ENCODE measurements at regions not wholly inside any gene's neighbourhood (a gene's known extent, or its start where the extent isn't known, plus 50 kb on each side); places are given as distances from the start of the nearest gene placed in this dataset.

DNA sequence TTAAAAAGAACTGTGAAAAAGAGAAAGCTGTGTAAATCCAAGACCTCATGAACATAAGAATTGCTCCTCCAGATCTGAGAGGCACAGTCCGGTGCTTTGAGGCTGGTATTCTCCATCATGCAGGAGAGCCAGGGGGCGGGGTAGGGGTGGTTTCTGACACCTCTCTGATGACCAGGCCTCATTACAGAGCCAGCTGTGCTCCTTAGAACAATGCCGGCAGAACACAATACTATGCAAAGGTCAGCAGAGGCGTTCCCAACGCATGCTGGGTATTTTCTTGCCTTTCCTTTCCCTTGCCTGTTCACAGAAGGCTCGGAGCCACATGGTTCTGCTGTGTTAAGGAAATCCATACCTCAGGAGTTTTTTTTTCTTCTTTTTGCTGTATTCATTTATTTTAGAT, 91.2 kb upstream of the SOD3 start:
- TF ChIP-seq, protein P1, sequence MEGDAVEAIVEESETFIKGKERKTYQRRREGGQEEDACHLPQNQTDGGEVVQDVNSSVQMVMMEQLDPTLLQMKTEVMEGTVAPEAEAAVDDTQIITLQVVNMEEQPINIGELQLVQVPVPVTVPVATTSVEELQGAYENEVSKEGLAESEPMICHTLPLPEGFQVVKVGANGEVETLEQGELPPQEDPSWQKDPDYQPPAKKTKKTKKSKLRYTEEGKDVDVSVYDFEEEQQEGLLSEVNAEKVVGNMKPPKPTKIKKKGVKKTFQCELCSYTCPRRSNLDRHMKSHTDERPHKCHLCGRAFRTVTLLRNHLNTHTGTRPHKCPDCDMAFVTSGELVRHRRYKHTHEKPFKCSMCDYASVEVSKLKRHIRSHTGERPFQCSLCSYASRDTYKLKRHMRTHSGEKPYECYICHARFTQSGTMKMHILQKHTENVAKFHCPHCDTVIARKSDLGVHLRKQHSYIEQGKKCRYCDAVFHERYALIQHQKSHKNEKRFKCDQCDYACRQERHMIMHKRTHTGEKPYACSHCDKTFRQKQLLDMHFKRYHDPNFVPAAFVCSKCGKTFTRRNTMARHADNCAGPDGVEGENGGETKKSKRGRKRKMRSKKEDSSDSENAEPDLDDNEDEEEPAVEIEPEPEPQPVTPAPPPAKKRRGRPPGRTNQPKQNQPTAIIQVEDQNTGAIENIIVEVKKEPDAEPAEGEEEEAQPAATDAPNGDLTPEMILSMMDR (conservative IDR thresholded peaks at IDR 0.05; ENCODE audit: low read depth, low read length), result no peak
- TF ChIP-seq POLR2A (IDR thresholded peaks at IDR 0.05; ENCODE audit: low read depth, low read length) (no peak), RAD21 (IDR thresholded peaks at IDR 0.05; ENCODE audit: low read length) (no peak), CEBPB (IDR thresholded peaks at IDR 0.05; ENCODE audit: low read depth, low read length) (no peak), MAZ (IDR thresholded peaks at IDR 0.05; ENCODE audit: borderline replicate concordance, low read depth, low read length) (no peak), BHLHE40 (IDR thresholded peaks at IDR 0.05; ENCODE audit: low read depth, low read length) (no peak), FOS (IDR thresholded peaks at IDR 0.05; ENCODE audit: low read depth, low read length) (no peak), RCOR1 (IDR thresholded peaks at IDR 0.05; ENCODE audit: insufficient replicate concordance, low read length) (no peak), RFX5 (IDR thresholded peaks at IDR 0.05; ENCODE audit: low read depth, low read length) (no peak), MXI1 (IDR thresholded peaks at IDR 0.05; ENCODE audit: borderline replicate concordance, low read depth, low read length) (no peak), MAFK (IDR thresholded peaks at IDR 0.05; ENCODE audit: low read depth, low read length) (no peak)
- TF ChIP-seq, protein P2, sequence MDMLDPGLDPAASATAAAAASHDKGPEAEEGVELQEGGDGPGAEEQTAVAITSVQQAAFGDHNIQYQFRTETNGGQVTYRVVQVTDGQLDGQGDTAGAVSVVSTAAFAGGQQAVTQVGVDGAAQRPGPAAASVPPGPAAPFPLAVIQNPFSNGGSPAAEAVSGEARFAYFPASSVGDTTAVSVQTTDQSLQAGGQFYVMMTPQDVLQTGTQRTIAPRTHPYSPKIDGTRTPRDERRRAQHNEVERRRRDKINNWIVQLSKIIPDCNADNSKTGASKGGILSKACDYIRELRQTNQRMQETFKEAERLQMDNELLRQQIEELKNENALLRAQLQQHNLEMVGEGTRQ (IDR thresholded peaks at IDR 0.05; ENCODE audit: low read depth, low read length), result no peak
- TF ChIP-seq, protein P3, sequence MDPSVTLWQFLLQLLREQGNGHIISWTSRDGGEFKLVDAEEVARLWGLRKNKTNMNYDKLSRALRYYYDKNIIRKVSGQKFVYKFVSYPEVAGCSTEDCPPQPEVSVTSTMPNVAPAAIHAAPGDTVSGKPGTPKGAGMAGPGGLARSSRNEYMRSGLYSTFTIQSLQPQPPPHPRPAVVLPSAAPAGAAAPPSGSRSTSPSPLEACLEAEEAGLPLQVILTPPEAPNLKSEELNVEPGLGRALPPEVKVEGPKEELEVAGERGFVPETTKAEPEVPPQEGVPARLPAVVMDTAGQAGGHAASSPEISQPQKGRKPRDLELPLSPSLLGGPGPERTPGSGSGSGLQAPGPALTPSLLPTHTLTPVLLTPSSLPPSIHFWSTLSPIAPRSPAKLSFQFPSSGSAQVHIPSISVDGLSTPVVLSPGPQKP (IDR thresholded peaks at IDR 0.05; ENCODE audit: borderline replicate concordance, low read depth, low read length), result no peak

Measured in IMR-90 (cell line).